NCI-H2029 treated with DMSO at 0.1 percent for 48 hours (cell line): ENCODE measurements at regions not wholly inside any gene's neighbourhood (a gene's known extent, or its start where the extent isn't known, plus 50 kb on each side); places are given as distances from the start of the nearest gene placed in this dataset.

Experiments used
- DNase-seq: peaks from one replicate; lab custom pipeline; 2025; lab: John Stamatoyannopoulos, UW

- DNase-seq = no peak
These were observed 380.6 kb upstream of the MAP3K7 start for GRCh38 chr6:90967471-90967870.

- DNase-seq = no peak
These were observed 373.5 kb upstream of the MAP3K7 start for GRCh38 chr6:90960324-90960723.

GRCh38 chr6:90955246-90955645 lies 368.4 kb upstream of the MAP3K7 start:
- no peak for DNase-seq

GRCh38 chr6:90953405-90954161 lies 366.7 kb upstream of the MAP3K7 start:
- DNase-seq = no peak

GRCh38 chr6:90952176-90952575 lies 365.3 kb upstream of the MAP3K7 start:
- DNase-seq = no peak

- no peak for DNase-seq
These were observed 361.7 kb upstream of the MAP3K7 start for GRCh38 chr6:90948540-90948939.

GRCh38 chr6:90947184-90948064 lies 360.6 kb upstream of the MAP3K7 start:
- no peak for DNase-seq

GRCh38 chr6:90941885-90942284 lies 355.0 kb upstream of the MAP3K7 start:
- DNase-seq = no peak

- DNase-seq = peak; percentile 91
These were observed 354.1 kb upstream of the MAP3K7 start for GRCh38 chr6:90940812-90941481.

GRCh38 chr6:90939906-90940305 lies 353.0 kb upstream of the MAP3K7 start:
- no peak for DNase-seq

GRCh38 chr6:90938122-90938521 lies 351.2 kb upstream of the MAP3K7 start:
- no peak for DNase-seq

- DNase-seq = no peak
These were observed 349.4 kb upstream of the MAP3K7 start for GRCh38 chr6:90936286-90936685.

- DNase-seq = no peak
These were observed 348.1 kb upstream of the MAP3K7 start for GRCh38 chr6:90934966-90935365.

- no peak for DNase-seq
These were observed 347.2 kb upstream of the MAP3K7 start for GRCh38 chr6:90934081-90934480.

- no peak for DNase-seq
These were observed 345.5 kb upstream of the MAP3K7 start for GRCh38 chr6:90932351-90932750.

- DNase-seq = no peak
These were observed 341.2 kb upstream of the MAP3K7 start for GRCh38 chr6:90928051-90928450.

- no peak for DNase-seq
These were observed 338.9 kb upstream of the MAP3K7 start for GRCh38 chr6:90925726-90926125.

- DNase-seq = no peak
These were observed 335.5 kb upstream of the MAP3K7 start for GRCh38 chr6:90922325-90922724.

- DNase-seq = no peak
These were observed 331.5 kb upstream of the MAP3K7 start for GRCh38 chr6:90918361-90918760.

- no peak for DNase-seq
These were observed 330.5 kb upstream of the MAP3K7 start for GRCh38 chr6:90917376-90917775.

- DNase-seq = no peak
These were observed 330.1 kb upstream of the MAP3K7 start for GRCh38 chr6:90916968-90917367.

GRCh38 chr6:90915224-90915915 lies 328.5 kb upstream of the MAP3K7 start:
- DNase-seq = no peak
